NCI-H128 (cell line): ENCODE measurements at regions not wholly inside any gene's neighbourhood (a gene's known extent, or its start where the extent isn't known, plus 50 kb on each side); places are given as distances from the start of the nearest gene placed in this dataset.

Experiments used
- DNase-seq: peaks from one replicate; lab custom pipeline; 2025; ENCODE audit not compliant: unreplicated experiment; lab: John Stamatoyannopoulos, UW

DNA sequence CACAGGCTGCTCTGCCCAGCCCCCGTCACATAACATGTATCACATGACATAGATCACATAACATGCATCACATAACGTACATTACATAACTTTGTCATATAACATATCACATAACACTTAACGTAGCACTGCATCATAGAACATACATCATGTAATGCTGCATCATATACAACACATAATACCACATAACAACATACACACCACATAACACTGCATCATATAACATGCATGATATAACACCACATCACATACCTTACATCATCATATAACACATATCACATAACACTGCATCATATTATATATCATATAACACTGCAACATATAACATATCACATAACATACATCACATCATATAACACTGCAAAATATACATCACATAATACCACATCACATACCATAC, 83.8 kb downstream of the AXIN2 start:
- no peak for DNase-seq

GRCh38 chr17:65474660-65475059, 86.8 kb downstream of the AXIN2 start:
- no peak for DNase-seq

GRCh38 chr17:65473985-65474384, 87.5 kb downstream of the AXIN2 start:
- DNase-seq: no peak

DNA sequence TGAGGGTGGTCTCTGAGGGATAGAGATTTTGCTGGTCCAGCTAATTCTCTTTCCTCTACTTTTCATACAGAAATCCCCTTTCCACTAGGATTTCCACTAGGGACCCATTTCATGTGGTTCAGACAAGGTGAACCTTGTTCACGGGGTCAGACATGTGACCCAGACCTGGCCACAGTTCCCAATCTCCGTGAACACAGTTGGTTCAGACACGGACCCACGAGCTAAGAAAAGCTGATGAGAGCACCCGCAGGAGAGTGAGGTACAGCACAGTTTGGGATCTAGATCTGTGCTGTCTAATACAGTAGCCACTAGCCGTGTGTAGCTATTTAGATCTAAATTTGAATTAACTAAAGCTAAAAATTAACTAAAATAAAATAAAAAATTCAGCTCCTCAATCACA, 88.1 kb downstream of the AXIN2 start:
- DNase-seq: no peak

DNA sequence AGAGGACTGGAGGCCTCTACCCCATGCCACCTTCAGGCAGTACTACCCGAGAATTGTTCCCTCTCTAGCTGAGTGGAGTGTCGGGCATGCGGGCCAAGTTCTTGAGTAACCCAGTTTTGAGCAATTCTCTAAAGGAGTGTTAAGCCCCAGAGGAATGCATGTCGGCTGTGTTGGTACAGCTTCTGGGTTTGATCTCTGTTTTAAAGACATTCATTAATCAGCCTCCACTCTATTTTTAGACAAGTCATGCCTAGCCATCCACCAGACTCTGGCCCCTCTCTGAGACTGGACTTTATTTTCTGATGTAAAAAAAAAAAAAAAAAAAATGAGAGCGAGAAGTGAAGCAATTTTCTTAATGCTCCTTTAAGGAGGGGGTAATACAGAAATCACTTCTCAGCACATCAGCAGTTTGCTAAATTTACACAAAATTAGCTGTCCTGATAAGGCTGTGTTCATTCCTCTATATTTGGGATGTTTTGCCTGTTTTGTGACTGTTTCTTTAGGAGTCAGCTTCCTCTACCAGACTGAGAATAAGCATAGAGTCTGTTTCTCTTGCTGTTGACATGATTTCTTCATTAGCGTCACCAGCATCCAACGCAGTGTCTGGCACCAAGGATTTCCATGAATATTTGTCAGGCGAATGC, 88.7 kb downstream of the AXIN2 start:
- DNase-seq: no peak

DNA sequence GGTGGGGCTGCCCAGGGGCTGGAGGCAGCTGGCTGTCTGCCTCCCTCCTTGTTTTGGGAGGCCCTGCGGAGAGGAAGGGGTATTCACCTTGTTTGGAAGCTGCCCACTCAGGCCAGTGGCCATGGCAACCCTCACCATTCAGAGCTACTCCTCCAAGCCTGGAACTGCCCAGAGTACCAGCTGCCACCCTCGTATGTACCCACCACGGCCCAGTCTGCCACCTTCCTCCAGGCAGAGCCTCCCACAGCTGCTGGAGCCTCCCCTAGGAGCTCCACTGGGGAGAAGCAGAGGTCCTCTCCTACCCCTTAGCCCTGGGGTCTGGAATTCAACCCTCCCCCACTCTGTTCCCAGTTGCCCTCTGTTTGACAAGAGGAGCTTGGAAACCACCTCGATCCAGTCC, 90.7 kb downstream of the AXIN2 start:
- no peak for DNase-seq

GRCh38 chr17:65468321-65468720, 93.1 kb downstream of the AXIN2 start:
- no peak for DNase-seq

- no peak for DNase-seq
Observed at GRCh38 chr17:65467156-65467555, 94.3 kb downstream of the AXIN2 start.

DNA sequence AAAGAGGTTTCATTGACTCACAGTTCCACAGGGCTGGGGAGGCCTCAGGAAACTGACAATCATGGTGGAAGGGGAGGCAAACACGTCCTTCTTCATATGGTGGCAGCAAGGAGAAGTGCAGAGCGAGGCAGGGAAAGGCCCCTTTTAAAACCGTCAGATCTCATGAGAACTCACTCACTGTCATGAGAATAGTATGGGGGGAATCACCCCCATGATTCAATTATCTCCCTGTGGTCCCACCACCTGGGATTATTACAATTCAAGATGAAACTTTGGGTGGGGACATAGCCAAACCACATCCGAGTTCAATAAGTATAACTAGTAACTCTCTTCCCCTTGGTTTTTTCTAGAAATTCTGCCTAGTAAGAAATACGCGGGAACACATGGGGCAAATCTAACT, 94.9 kb downstream of the AXIN2 start:
- no peak for DNase-seq

DNA sequence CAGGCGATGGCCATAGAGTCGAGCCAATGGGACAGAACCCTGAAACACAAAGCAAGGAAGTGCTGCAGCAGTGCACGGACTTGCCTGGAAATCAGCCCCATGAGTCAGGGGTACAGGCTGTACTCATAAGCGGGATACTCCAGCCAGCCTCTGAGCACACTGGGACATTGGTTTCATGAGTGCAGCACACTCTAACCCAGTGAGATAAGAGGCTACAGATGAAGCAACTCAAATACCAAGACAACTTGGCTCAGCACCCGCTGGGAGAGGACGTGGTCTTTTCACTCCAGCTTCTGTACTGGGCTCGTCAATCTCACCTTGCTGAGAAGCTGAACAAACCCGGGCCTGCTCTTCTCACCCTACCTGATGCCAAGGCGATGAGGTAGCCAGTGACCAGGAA, 98.2 kb downstream of the AXIN2 start:
- DNase-seq: no peak

DNA sequence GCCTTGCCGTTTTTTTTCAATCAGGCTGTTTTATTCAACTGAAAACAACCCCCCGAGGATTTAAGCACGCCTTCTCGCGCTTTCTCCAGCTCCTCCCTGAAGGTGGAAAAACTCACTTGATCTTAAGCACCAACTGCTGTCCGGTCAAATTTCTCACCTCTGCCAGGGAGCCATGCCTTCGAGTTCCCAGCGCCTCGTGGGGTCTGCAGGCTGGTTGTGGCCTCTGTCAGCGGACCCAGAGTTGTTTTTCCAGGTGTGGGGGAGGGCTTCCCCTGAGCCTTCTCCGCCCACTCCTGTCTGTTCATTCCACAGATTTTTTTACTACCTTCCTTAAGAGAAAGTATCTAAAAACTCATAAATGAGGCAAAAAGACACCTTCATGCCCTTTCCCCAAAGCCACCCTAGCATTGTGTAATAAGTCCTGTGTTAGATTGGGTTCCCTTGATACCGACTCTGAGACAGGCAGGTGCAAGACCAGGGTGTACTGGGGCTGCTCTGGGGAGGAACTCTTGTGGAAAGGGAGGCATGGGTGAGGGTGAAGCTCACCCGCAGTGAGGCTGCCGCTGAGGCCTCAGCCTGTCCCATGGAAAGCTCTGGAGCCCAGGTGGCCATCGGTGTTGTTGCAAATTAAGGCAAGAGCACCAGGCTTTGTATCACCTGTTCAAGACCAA, 101.6 kb downstream of the AXIN2 start:
- DNase-seq: no peak

DNA sequence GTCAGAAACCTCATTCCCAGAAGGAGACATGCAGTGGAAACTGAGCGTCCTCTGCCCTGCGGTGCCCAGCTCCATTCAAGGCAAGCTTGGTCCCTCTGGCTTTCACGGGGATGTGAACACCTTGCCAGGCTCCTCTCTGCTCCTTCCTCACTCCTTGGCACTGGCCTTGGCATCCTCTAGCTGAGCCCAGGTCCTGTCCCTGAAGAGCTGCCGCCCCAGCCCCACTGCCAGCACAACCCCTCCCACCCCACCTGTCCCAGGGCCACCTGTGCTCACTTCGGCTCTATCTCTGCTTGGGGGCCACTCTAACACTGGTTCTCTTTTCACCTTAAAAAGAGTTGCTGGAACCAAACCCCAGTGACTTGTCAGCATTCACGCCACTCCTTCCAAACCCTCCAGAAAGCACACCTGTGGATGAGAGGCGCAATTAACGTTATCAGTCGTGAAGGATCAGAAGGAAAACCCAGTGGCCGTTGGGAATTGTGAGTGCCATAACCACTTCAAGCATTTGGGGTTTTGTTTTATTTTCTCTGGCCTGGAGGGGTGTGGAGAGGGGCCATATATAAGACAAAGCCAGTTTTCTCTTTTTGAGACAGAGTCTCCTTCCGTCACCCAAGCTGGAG, 103.7 kb downstream of the AXIN2 start:
- DNase-seq: no peak

DNA sequence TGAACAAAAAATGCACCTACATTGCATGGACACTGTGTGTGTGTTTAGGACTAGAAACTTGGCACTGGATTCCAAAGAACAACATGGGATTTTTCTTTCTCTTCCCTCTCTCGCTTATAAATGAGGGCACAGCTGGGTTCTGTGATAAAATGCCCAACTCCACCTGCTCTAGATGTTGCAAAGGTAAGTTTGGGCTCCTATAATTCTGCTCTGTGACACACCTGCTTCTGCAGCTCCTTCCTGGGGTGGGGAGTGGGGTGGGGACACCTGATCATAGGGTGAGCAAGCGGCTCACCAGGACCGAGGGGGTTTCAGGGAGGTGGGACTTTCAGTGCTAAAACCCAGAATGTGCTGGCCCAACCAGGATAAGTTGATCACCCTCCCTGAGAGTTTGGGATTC, 104.3 kb downstream of the AXIN2 start:
- DNase-seq: no peak

GRCh38 chr17:65456368-65457151, 104.9 kb downstream of the AXIN2 start:
- DNase-seq: no peak

- DNase-seq: no peak
Observed at GRCh38 chr17:65455972-65456343, 105.5 kb downstream of the AXIN2 start.

DNA sequence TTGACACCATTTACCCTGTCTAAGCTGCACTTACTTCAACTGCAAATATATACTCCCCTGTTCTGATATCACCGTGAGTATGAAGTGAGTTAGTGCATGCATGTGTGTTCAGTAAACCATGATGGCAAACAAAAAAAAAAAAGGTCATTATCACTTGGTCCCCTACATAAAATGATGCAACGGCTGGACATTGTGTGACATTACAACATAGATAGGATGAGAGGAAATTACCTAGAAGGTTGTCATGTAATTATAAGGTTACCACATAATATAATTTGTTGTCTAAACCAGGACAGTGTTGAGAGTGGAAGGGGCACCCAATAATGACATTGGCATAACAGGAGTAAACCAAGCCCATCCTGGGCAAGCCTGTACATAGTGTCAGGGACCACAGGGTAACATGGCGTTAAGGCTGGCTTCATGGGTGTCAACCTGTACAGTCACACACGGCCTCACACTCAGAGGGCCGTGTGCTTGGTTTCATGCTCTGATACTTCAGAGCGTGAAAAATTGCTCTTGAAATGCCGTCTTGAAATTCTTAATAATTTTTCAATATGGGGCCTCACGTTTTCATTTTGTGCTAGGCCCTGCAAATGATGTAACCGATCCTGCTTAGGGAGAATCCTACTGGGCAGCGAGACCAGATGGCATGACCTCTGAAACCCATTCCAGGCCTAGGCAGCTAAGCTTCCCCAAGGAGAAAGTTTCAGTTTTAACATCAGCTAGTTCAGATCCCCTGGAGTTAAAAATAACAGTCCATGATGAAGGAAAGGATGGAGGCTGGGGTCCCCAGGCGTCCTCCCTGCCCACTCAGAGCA, 106.1 kb downstream of the AXIN2 start:
- DNase-seq: no peak

DNA sequence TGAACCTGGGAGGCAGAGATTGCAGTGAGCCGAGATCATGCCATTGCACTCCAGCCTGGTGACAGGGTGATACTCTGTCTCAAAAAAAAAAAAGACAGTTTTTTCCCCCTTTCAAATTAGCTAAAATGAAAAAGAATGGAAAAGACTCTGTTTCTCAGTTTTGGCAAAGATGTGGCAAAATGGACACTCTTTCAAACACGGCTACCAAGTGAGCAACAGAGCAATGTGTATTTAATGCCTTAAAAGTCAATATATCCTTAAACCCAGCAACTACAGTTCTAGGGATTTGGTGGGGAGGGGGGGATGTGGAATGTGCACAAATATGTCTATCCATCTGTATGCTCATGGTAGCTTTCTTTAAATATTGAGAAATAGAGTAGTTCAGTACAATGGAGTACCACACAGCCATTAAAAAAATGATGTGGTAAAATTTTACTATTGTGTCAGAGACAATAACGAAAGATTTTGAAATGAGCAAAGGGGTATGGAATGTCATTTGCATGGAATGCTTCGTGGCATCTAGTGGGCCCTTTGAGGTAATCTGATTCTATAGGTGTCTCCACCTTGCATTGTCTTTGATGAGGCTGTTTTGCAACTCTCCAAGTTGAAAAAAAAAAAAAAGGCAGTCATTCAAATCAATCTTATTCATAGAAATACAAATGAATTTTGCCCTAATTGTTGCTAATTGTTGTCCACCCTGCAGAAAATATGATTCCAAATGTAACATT, 108.1 kb downstream of the AXIN2 start:
- no peak for DNase-seq

DNA sequence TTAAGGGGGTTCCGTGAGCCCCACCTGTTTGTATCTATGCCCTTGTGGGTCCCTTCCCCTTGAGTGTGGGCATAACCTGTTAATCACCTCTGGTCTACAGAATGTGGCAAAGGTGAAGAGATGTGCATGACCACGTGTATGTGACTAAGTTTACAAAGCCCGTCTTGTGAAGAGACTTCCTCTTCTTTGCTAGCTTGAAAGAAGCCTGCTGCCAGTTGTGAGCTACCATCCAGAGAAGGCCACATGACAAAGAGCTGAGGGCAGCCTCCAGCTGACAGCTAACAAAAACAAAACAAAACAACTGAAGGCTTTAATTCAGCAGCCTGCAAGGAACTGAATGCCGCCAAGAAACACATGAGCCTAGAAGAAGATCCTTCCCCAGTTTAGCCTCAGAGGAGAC, 112.0 kb downstream of the AXIN2 start:
- DNase-seq: no peak

DNA sequence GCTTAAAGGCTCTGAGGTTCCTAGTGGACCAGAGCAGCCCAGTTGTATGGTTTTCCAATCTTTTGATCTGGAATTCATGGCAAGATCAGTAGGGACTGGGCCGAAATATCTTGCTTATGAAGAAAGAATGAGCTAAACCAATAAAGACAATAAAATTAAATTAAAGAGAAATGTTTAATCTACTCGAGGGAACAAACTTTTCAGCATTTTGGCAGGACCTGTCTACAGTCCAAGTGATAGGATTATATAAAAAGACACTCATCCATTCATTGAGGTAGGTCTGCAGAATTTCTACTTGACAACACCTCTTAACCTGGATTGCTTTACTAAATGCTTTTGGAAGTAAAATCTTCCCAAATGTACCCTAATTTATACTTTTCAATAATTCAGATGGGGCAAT, 113.6 kb downstream of the AXIN2 start:
- no peak for DNase-seq

DNA sequence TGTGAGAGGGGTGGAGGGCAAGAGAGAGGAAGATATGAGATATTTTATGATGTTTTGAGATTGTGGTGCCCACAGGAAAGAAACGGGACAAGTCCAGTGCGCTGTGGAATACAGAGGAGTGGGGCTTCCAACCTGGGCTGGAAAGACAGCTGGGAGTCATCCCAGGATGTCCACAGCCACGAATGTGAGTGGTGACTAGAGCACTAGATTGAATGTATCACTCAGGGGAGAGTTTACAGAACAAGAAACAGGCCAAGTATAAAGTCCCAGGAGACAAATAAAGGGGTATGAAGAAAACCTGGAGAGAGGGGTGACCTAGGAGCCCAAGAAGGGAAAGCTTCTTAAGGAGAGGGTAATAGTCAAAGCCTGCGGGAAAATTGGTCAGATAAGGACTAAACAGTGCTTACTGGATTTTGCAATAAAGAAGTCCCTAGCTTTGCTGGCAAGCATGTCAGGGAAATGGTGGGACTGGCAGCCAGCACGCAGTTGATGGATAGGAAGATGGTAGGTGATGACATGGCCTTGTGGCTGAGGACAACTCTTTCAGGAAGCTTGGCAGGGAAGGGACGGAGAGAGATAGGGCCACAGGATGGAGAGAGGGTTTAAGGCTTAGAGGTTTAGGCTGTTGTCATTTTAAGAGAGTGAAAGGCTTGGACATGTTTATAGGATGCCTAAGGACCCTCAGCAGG, 114.5 kb downstream of the AXIN2 start:
- DNase-seq: no peak
